Endodermal cell (in vitro differentiated cells): ENCODE measurements at regions not wholly inside any gene's neighbourhood (a gene's known extent, or its start where the extent isn't known, plus 50 kb on each side); places are given as distances from the start of the nearest gene placed in this dataset.
A peak's percentile ranks its signal among the peaks of the same experiment; 100 is the strongest.

Experiments used
- DNase-seq: peaks from one replicate; pipeline ENCODE4 v3.0.0-alpha.2; 2017
- H3K27ac ChIP-seq: 2 replicates; pipeline ENCODE4 v1.5.1; 2013; ENCODE audit warnings: mild to moderate bottlenecking, low read depth, low read length, moderate library complexity
- H3K27me3 ChIP-seq: 2 replicates; pipeline ENCODE4 v1.6.1; 2013; ENCODE audit warnings: mild to moderate bottlenecking, low read length, moderate library complexity; ENCODE audit not compliant: insufficient read depth, control insufficient read depth, poor library complexity, severe bottlenecking
- H3K36me3 ChIP-seq: 2 replicates; pipeline ENCODE4 v1.7.0; 2013; ENCODE audit warnings: mild to moderate bottlenecking, low read length, moderate library complexity; ENCODE audit not compliant: control insufficient read depth, insufficient read depth
- H3K4me1 ChIP-seq: one replicate; pipeline ENCODE4 v1.7.0; 2013; ENCODE audit warnings: low read length; ENCODE audit not compliant: control insufficient read depth, insufficient read depth
- H3K4me3 ChIP-seq: 2 replicates; pipeline ENCODE4 v1.5.1; 2013; ENCODE audit warnings: mild to moderate bottlenecking, low read length, moderate library complexity
- H3K9ac ChIP-seq: 2 replicates; pipeline ENCODE4 v1.6.1; 2013; ENCODE audit warnings: mild to moderate bottlenecking, low read length, moderate library complexity; ENCODE audit not compliant: poor library complexity, severe bottlenecking; ENCODE audit errors: extremely low read depth
- H3K9me3 ChIP-seq: 2 replicates; pipeline ENCODE4 v1.6.1; 2013; ENCODE audit warnings: mild to moderate bottlenecking, low read length, moderate library complexity; ENCODE audit not compliant: control insufficient read depth
- H3K27ac Mint-ChIP-seq: 2 replicates; pipeline ENCODE4 v1.8.0; 2020; ENCODE audit warnings: mixed read lengths
- H3K27me3 Mint-ChIP-seq: 2 replicates; pipeline ENCODE4 v1.8.0; 2021; ENCODE audit warnings: mild to moderate bottlenecking, mixed read lengths; ENCODE audit not compliant: insufficient read depth
- H3K36me3 Mint-ChIP-seq: 2 replicates; pipeline ENCODE4 v1.8.0; 2020; ENCODE audit warnings: low read depth, mixed read lengths
- H3K4me1 Mint-ChIP-seq: 2 replicates; pipeline ENCODE4 v1.8.0; 2020; ENCODE audit warnings: mixed read lengths
- H3K4me3 Mint-ChIP-seq: 2 replicates; pipeline ENCODE4 v1.8.0; 2020; ENCODE audit warnings: mild to moderate bottlenecking, moderate library complexity, mixed read lengths
- H3K9me3 Mint-ChIP-seq: 2 replicates; pipeline ENCODE4 v1.8.0; 2020; ENCODE audit warnings: mild to moderate bottlenecking, mixed read lengths
- WGBS, 2 experiments: methylation state at CpG; one replicate each; pipeline versions ENCODE4 v1.1.5 to v1.1.7; 2013; ENCODE audit warnings: missing lambda C conversion rate in 2 of 2, mixed read lengths in 1 of 2; ENCODE audit not compliant: insufficient coverage in 1 of 2, insufficient read length in 1 of 2; 5-methylcytosine and 5-hydroxymethylcytosine counted together
- TF ChIP-seq, protein P1 (sequence below): fragments of 200-600 bp; sonication (generic); conservative IDR thresholded peaks from 2 replicates; pipeline ENCODE4 v1.5.0; 2021; ENCODE audit warnings: antibody characterized with exemption, mild to moderate bottlenecking

- Mint-ChIP-seq H3K9me3 (no peaks in the 10 kb centered on the region), H3K27me3 (no peaks in the 10 kb centered on the region), H3K4me3 (no peak overlapping the region), H3K4me1 (peaks cover 10% of the 10 kb centered on the region), H3K27ac (no peak overlapping the region), H3K36me3 (no peaks in the 10 kb centered on the region)
- 77 to 88% methylated on average over 2 of the region's 2 CpGs for WGBS, 2 experiments
- H3K9ac ChIP-seq, result no peak overlapping the region
- TF ChIP-seq, protein P1, sequence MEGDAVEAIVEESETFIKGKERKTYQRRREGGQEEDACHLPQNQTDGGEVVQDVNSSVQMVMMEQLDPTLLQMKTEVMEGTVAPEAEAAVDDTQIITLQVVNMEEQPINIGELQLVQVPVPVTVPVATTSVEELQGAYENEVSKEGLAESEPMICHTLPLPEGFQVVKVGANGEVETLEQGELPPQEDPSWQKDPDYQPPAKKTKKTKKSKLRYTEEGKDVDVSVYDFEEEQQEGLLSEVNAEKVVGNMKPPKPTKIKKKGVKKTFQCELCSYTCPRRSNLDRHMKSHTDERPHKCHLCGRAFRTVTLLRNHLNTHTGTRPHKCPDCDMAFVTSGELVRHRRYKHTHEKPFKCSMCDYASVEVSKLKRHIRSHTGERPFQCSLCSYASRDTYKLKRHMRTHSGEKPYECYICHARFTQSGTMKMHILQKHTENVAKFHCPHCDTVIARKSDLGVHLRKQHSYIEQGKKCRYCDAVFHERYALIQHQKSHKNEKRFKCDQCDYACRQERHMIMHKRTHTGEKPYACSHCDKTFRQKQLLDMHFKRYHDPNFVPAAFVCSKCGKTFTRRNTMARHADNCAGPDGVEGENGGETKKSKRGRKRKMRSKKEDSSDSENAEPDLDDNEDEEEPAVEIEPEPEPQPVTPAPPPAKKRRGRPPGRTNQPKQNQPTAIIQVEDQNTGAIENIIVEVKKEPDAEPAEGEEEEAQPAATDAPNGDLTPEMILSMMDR, result peak; percentile 23
- H3K36me3 ChIP-seq, result no peaks in the 10 kb centered on the region
- H3K9me3 ChIP-seq, result no peaks in the 10 kb centered on the region
- no peaks in the 10 kb centered on the region for H3K27me3 ChIP-seq
- H3K27ac ChIP-seq, result no peak overlapping the region
- no peak overlapping the region for H3K4me3 ChIP-seq
- no peak for DNase-seq
- H3K4me1 ChIP-seq, result no peaks in the 10 kb centered on the region
These were observed 454.7 kb upstream of the SLC39A10 start for GRCh38 chr2:195202163-195202845.

DNA sequence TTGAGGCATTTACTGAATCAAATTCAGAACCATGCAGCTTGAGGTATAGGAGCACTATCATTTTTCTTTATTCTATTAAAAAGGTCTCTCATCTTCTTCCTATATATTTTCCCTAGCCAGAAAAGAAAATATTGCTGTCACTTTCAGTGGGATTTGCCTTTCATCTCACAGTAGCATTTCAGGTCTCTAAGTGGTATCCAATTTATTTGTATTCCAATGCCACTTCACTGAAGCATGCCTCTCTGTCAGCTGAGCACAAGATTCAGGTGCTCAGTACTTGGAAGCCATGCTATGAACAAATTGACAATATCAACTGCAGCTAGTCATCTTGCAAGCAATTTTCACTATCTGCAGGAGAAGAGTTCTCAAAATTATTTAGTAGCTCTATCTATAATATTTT lies 457.2 kb upstream of the SLC39A10 start:
- TF ChIP-seq, protein P1, result no peak
- Histone ChIP-seq H3K9me3 (no peaks in the 10 kb centered on the region), H3K9ac (no peak overlapping the region), H3K27ac (no peak overlapping the region), H3K4me3 (no peak overlapping the region), H3K36me3 (no peaks in the 10 kb centered on the region), H3K4me1 (no peaks in the 10 kb centered on the region), H3K27me3 (no peaks in the 10 kb centered on the region)
- H3K4me3 Mint-ChIP-seq, result no peak overlapping the region
- no peaks in the 10 kb centered on the region for H3K36me3 Mint-ChIP-seq
- no peaks in the 10 kb centered on the region for H3K9me3 Mint-ChIP-seq
- H3K27me3 Mint-ChIP-seq, result no peaks in the 10 kb centered on the region
- H3K27ac Mint-ChIP-seq, result no peak overlapping the region
- peaks cover 10% of the 10 kb centered on the region for H3K4me1 Mint-ChIP-seq
- no peak for DNase-seq

- H3K9me3 Mint-ChIP-seq, result peaks cover 1% of the 10 kb centered on the region
- H3K4me3 Mint-ChIP-seq, result no peak overlapping the region
- no peak overlapping the region for H3K27ac ChIP-seq
- H3K36me3 ChIP-seq, result no peaks in the 10 kb centered on the region
- H3K9ac ChIP-seq, result no peak overlapping the region
- H3K4me1 ChIP-seq, result no peaks in the 10 kb centered on the region
- H3K9me3 ChIP-seq, result no peaks in the 10 kb centered on the region
- no peaks in the 10 kb centered on the region for H3K27me3 ChIP-seq
- TF ChIP-seq, protein P1, result no peak
- H3K36me3 Mint-ChIP-seq, result no peaks in the 10 kb centered on the region
- no peak overlapping the region for H3K27ac Mint-ChIP-seq
- peaks cover 1% of the 10 kb centered on the region for H3K4me1 Mint-ChIP-seq
- H3K4me3 ChIP-seq, result no peak overlapping the region
- DNase-seq, result no peak
- H3K27me3 Mint-ChIP-seq, result peaks cover 3% of the 10 kb centered on the region
- 100% methylated on average over 1 of the region's 1 CpG; no CpG with 5 or more reads in 1 of the 2 experiments for WGBS, 2 experiments
These were observed 475.8 kb upstream of the SLC39A10 start for GRCh38 chr2:195181059-195181705.
